ENCODE measurements at regions not wholly inside any gene's neighbourhood (a gene's known extent, or its start where the extent isn't known, plus 50 kb on each side); places are given as distances from the start of the nearest gene placed in this dataset.

- ChIA-PET CTCF (interaction anchor here (0.8 to 2.4 kb wide), 4 partner anchors 8 to 124 kb away, joined by 3 to 13 read pairs (median 3); a partner anchor contains a TSS), POLR2A (interaction anchor here (0.5 to 3.7 kb wide), 5 partner anchors 9 to 166 kb away, joined by 3 to 14 read pairs (median 3); a partner anchor contains a TSS)
- no peak for FAIRE-seq
- no peak overlapping the region for H3K4me3 ChIP-seq
- DNase-seq (ENCODE audit: low read depth in 1 of 2, low spot score in 1 of 2) = no peak
- no peaks in the 10 kb centered on the region for H3K9me3 ChIP-seq
- no peak for ATAC-seq
- no peak overlapping the region for H3K4me2 ChIP-seq
- H3K27ac ChIP-seq = no peak overlapping the region; a peak in 1 of 6 replicates
- TF ChIP-seq MYC (IDR thresholded peaks at IDR 0.05; ENCODE audit: borderline replicate concordance, low read length) (no peak), RNF2 (IDR thresholded peaks at IDR 0.05; ENCODE audit: borderline replicate concordance, low read depth) (no peak), EP300 (IDR thresholded peaks at IDR 0.05) (no peak), NPAS2 (CRISPR knock-in tag; IDR thresholded peaks at IDR 0.05; ENCODE audit: borderline replicate concordance) (no peak), ELK1 (IDR thresholded peaks at IDR 0.05; ENCODE audit: low read depth, low read length) (no peak), BHLHE40 (IDR thresholded peaks at IDR 0.05; ENCODE audit: low read depth, low read length) (no peak), KDM1A (IDR thresholded peaks at IDR 0.05; ENCODE audit: low read depth) (no peak), HOXA7 (CRISPR knock-in tag; IDR thresholded peaks at IDR 0.05) (no peak), TFCP2L1 (CRISPR knock-in tag; IDR thresholded peaks at IDR 0.05) (no peak), JUNB (IDR thresholded peaks at IDR 0.05) (no peak), EHF (CRISPR knock-in tag; IDR thresholded peaks at IDR 0.05) (no peak), SREBF2 (IDR thresholded peaks at IDR 0.05) (no peak)
- no peaks in the 10 kb centered on the region; the same call in 2 of the 3 replicates for H3K4me1 ChIP-seq
Observed at GRCh38 chr6:26197636-26197932, 110.4 kb downstream of the HFE start.

- no peak for ATAC-seq
- no peak for FAIRE-seq
- H3K4me1 ChIP-seq = no peaks in the 10 kb centered on the region; the same call in 2 of the 3 replicates
- WGBS (ENCODE audit: missing lambda C conversion rate) = 93% methylated on average over 26 of the region's 26 CpGs
- no peaks in the 10 kb centered on the region for H3K9me3 ChIP-seq
- no peak overlapping the region for H3K4me2 ChIP-seq
- ChIA-PET POLR2A (interaction anchor here (0.5 to 3.7 kb wide), 5 partner anchors 10 to 167 kb away, joined by 3 to 14 read pairs (median 3); a partner anchor contains a TSS), CTCF (interaction anchor here (0.5 to 2.4 kb wide), 5 partner anchors 9 to 375 kb away, joined by 3 to 13 read pairs (median 3); a partner anchor contains a TSS)
- TF ChIP-seq HOXB5 (CRISPR knock-in tag; IDR thresholded peaks at IDR 0.05) = no peak
- TF ChIP-seq SREBF2 (IDR thresholded peaks at IDR 0.05) = no peak
- no peak for TF ChIP-seq ZNF302 (CRISPR knock-in tag; IDR thresholded peaks at IDR 0.05)
- no peak for TF ChIP-seq ATOH8 (CRISPR knock-in tag; IDR thresholded peaks at IDR 0.05; ENCODE audit: low read depth)
- TF ChIP-seq RCOR1 (IDR thresholded peaks at IDR 0.05; ENCODE audit: low read depth, low read length) = no peak
- TF ChIP-seq CHD4 (IDR thresholded peaks at IDR 0.05; ENCODE audit: borderline replicate concordance) = no peak
- no peak for TF ChIP-seq RAD21 (conservative IDR thresholded peaks at IDR 0.05 in 1 of 2, IDR thresholded peaks at IDR 0.05 in 1 of 2)
- no peak for TF ChIP-seq HES2 (IDR thresholded peaks at IDR 0.05)
- H3K27ac ChIP-seq = peak overlapping the region in 1 of 2 experiments; percentile 71; a peak in 2 of 6 replicates
- DNase-seq (ENCODE audit: low read depth in 1 of 2, low spot score in 1 of 2) = no peak
- H3K4me3 ChIP-seq = no peak overlapping the region
Observed at GRCh38 chr6:26197933-26198721, 110.9 kb downstream of the HFE start.

DNA sequence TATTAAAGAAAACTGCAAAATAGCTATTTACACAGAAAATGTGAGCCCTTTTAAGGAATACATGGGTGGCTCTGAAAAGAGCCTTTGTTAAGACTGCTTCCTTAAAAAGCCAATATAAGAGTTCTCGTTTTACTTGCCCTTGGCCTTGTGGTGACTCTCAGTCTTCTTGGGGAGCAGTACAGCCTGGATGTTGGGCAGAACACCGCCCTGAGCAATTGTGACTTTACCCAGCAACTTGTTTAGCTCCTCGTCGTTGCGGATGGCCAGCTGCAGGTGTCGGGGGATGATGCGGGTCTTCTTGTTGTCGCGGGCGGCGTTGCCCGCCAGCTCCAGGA, 111.5 kb downstream of the HFE start:
- FAIRE-seq (no peak), DNase-seq (ENCODE audit: low read depth in 1 of 2, low spot score in 1 of 2) (no peak), ATAC-seq (no peak)
- TF ChIP-seq EHF (CRISPR knock-in tag; IDR thresholded peaks at IDR 0.05) = no peak
- TF ChIP-seq KDM5A (IDR thresholded peaks at IDR 0.05) = no peak
- TF ChIP-seq POLR2AphosphoS2 (conservative IDR thresholded peaks at IDR 0.05; ENCODE audit: low read length) = no peak
- TF ChIP-seq RARB (CRISPR knock-in tag; IDR thresholded peaks at IDR 0.05) = no peak
- TF ChIP-seq EP300 (IDR thresholded peaks at IDR 0.05) = no peak
- no peak for TF ChIP-seq SMC3 (IDR thresholded peaks at IDR 0.05)
- TF ChIP-seq, protein P1, sequence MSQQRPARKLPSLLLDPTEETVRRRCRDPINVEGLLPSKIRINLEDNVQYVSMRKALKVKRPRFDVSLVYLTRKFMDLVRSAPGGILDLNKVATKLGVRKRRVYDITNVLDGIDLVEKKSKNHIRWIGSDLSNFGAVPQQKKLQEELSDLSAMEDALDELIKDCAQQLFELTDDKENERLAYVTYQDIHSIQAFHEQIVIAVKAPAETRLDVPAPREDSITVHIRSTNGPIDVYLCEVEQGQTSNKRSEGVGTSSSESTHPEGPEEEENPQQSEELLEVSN (IDR thresholded peaks at IDR 0.05; ENCODE audit: borderline replicate concordance, low read depth) = no peak
- TF ChIP-seq PHF8 (IDR thresholded peaks at IDR 0.05; ENCODE audit: borderline replicate concordance, low read depth) = no peak
- no peak for TF ChIP-seq KDM1A (IDR thresholded peaks at IDR 0.05; ENCODE audit: low read depth)
- TF ChIP-seq HOXB5 (CRISPR knock-in tag; IDR thresholded peaks at IDR 0.05) = no peak
- TF ChIP-seq RFX5 (IDR thresholded peaks at IDR 0.05) = no peak
- TF ChIP-seq EHMT2 (IDR thresholded peaks at IDR 0.05; ENCODE audit: low read depth) = no peak
- TF ChIP-seq RCOR1 (IDR thresholded peaks at IDR 0.05; ENCODE audit: low read depth, low read length) = no peak
- TF ChIP-seq ZSCAN20 (CRISPR knock-in tag; IDR thresholded peaks at IDR 0.05) = no peak
- CTCF ChIA-PET = interaction anchor here (0.5 to 2.4 kb wide), 3 partner anchors 9 to 374 kb away, joined by 3 to 13 read pairs (median 3); a partner anchor contains a TSS
- peaks cover 1% of the 10 kb centered on the region; the same call in 1 of the 3 replicates for H3K4me1 ChIP-seq
- WGBS (ENCODE audit: missing lambda C conversion rate) = 98% methylated on average over 8 of the region's 12 CpGs
- peak overlapping the region in 1 of 2 experiments; percentile 71; a peak in 3 of 6 replicates for H3K27ac ChIP-seq
- no peak overlapping the region for H3K4me3 ChIP-seq
- H3K9me3 ChIP-seq = no peaks in the 10 kb centered on the region
- POLR2A ChIA-PET = interaction anchor here (3.7 kb wide), 1 partner anchor 11 kb away, joined by 14 read pairs; a partner anchor contains a TSS
- no peak overlapping the region for H3K4me2 ChIP-seq

All from A549 (cell line).